ENCODE measurements at regions not wholly inside any gene's neighbourhood (a gene's known extent, or its start where the extent isn't known, plus 50 kb on each side); places are given as distances from the start of the nearest gene placed in this dataset.

- no peak for TF ChIP-seq EP300 (IDR thresholded peaks at IDR 0.05)
- no peak for TF ChIP-seq CTCF (IDR thresholded peaks at IDR 0.05)
- no peak for TF ChIP-seq POLR2A (IDR thresholded peaks at IDR 0.05)
- TF ChIP-seq POLR2AphosphoS5 (IDR thresholded peaks at IDR 0.05), result no peak
Observed at GRCh38 chrX:118174516-118175098, 58.0 kb upstream of the KLHL13 start.
